A549 (cell line): ENCODE measurements at regions not wholly inside any gene's neighbourhood (a gene's known extent, or its start where the extent isn't known, plus 50 kb on each side); places are given as distances from the start of the nearest gene placed in this dataset.

Experiments
- CHD4 ChIP-seq: fragments of 200-600 bp; sonication (generic); IDR thresholded peaks from 2 replicates; pipeline ENCODE4 v1.6.1; 2016; ENCODE audit warnings: antibody characterized with exemption, mild to moderate bottlenecking, borderline replicate concordance
- EHMT2 ChIP-seq: fragments of 200-600 bp; sonication (generic); IDR thresholded peaks from 2 replicates; pipeline ENCODE4 v1.6.1; 2016; ENCODE audit warnings: antibody characterized with exemption, low read depth, mild to moderate bottlenecking, moderate library complexity
- HDAC2 ChIP-seq: fragments of 200-600 bp; sonication (generic); IDR thresholded peaks from 2 replicates; pipeline ENCODE4 v1.6.1; 2016
- JUN ChIP-seq, 2 experiments: fragments of >200 bp; sonication (Bioruptor Twin); formaldehyde crosslinking; IDR thresholded peaks; 2 replicates in 1 of 2; 3 replicates in 1 of 2; pipeline ENCODE4 v1.6.1; 2016 to 2017
- MAX ChIP-seq: IDR thresholded peaks from 2 replicates; pipeline ENCODE4 v1.6.1; 2012
- NFE2L2 ChIP-seq: fragments of 150-350 bp; conservative IDR thresholded peaks from 2 replicates; pipeline ENCODE4 v1.6.1; 2014; ENCODE audit warnings: low read length
- POLR2A ChIP-seq: IDR thresholded peaks from 2 replicates; pipeline ENCODE4 v1.6.1; 2012; ENCODE audit warnings: mild to moderate bottlenecking, low read length
- RAD21 ChIP-seq, 2 experiments: fragments of >200 bp in 1 of 2; sonication (Bioruptor Twin) in 1 of 2; formaldehyde crosslinking in 1 of 2; IDR thresholded peaks in 1 of 2; conservative IDR thresholded peaks in 1 of 2; 2 replicates in 1 of 2; 3 replicates in 1 of 2; pipeline ENCODE4 v1.6.1; 2012 to 2018; ENCODE audit warnings: inconsistent platforms in 1 of 2
- RCOR1 ChIP-seq: fragments of 150-350 bp; IDR thresholded peaks from 2 replicates; pipeline ENCODE4 v1.6.1; 2014; ENCODE audit warnings: antibody characterized with exemption, low read length, low read depth
- TF ChIP-seq, protein P1 (sequence below): fragments of >200 bp; sonication (Bioruptor Twin); formaldehyde crosslinking; IDR thresholded peaks from 3 replicates; pipeline ENCODE4 v1.5.1; 2016
- TF ChIP-seq, protein P2 (sequence below): fragments of 250-450 bp; sonication (Bioruptor Pico); IDR thresholded peaks from 2 replicates; pipeline ENCODE4 v1.5.0; 2021; ENCODE audit warnings: mild to moderate bottlenecking, moderate library complexity, borderline replicate concordance

DNA sequence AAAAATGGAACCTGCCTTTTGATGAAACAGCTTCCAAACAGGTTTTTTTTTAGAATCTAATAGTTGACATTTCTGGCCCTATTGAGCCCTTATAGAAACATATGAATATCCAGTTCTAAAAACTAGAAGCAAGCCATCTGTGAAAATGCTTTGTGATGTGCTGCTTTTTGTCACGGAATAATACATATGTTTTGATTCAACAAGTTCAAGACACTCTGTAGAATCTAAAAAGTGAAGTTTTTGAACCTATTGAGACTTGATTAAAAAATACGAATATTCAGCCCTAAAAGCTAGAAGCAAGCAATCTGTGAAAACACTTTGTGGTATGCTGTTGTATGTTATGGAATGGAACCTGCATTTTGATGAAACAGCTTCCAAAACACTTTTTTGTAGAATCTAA, 106.7 kb upstream of the VPREB1 start:
- TF ChIP-seq JUN (IDR thresholded peaks at IDR 0.05), result no peak
- TF ChIP-seq HDAC2, result no peak
- TF ChIP-seq, protein P1, sequence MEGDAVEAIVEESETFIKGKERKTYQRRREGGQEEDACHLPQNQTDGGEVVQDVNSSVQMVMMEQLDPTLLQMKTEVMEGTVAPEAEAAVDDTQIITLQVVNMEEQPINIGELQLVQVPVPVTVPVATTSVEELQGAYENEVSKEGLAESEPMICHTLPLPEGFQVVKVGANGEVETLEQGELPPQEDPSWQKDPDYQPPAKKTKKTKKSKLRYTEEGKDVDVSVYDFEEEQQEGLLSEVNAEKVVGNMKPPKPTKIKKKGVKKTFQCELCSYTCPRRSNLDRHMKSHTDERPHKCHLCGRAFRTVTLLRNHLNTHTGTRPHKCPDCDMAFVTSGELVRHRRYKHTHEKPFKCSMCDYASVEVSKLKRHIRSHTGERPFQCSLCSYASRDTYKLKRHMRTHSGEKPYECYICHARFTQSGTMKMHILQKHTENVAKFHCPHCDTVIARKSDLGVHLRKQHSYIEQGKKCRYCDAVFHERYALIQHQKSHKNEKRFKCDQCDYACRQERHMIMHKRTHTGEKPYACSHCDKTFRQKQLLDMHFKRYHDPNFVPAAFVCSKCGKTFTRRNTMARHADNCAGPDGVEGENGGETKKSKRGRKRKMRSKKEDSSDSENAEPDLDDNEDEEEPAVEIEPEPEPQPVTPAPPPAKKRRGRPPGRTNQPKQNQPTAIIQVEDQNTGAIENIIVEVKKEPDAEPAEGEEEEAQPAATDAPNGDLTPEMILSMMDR, result no peak
- TF ChIP-seq POLR2A, result no peak
- no peak for TF ChIP-seq RAD21 (conservative IDR thresholded peaks at IDR 0.05 in 1 of 2, IDR thresholded peaks at IDR 0.05 in 1 of 2)
- TF ChIP-seq, protein P2, sequence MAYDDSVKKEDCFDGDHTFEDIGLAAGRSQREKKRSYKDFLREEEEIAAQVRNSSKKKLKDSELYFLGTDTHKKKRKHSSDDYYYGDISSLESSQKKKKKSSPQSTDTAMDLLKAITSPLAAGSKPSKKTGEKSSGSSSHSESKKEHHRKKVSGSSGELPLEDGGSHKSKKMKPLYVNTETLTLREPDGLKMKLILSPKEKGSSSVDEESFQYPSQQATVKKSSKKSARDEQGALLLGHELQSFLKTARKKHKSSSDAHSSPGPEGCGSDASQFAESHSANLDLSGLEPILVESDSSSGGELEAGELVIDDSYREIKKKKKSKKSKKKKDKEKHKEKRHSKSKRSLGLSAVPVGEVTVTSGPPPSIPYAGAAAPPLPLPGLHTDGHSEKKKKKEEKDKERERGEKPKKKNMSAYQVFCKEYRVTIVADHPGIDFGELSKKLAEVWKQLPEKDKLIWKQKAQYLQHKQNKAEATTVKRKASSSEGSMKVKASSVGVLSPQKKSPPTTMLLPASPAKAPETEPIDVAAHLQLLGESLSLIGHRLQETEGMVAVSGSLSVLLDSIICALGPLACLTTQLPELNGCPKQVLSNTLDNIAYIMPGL, result no peak
- no peak for TF ChIP-seq NFE2L2
- TF ChIP-seq RCOR1, result no peak
- no peak for TF ChIP-seq CHD4
- TF ChIP-seq MAX, result no peak
- TF ChIP-seq EHMT2, result no peak
